LNCAP (cell line): ENCODE measurements at regions not wholly inside any gene's neighbourhood (a gene's known extent, or its start where the extent isn't known, plus 50 kb on each side); places are given as distances from the start of the nearest gene placed in this dataset.

ENCODE experiments used
- CTCF ChIP-seq: fragments of 450-650 bp; IDR thresholded peaks from 2 replicates; pipeline ENCODE4 v1.5.1; 2017; ENCODE audit warnings: mild to moderate bottlenecking

- no peak for TF ChIP-seq CTCF
Measured at GRCh38 chr12:74897425-74898211, 312.0 kb downstream of the KCNC2 start.

- TF ChIP-seq CTCF: no peak
Measured at GRCh38 chr12:74899031-74899829, 310.4 kb downstream of the KCNC2 start.

GRCh38 chr12:74900232-74900631 is 309.4 kb downstream of the KCNC2 start:
- no peak for TF ChIP-seq CTCF

- TF ChIP-seq CTCF: no peak; the same call in 1 of the 2 replicates
Measured at GRCh38 chr12:74903522-74903921, 306.1 kb downstream of the KCNC2 start.

- TF ChIP-seq CTCF: no peak
Measured at GRCh38 chr12:74906224-74906623, 303.4 kb downstream of the KCNC2 start.

- TF ChIP-seq CTCF: no peak
Measured at GRCh38 chr12:74910831-74911230, 298.8 kb downstream of the KCNC2 start.

- TF ChIP-seq CTCF: no peak
Measured at GRCh38 chr12:74914378-74914777, 295.3 kb downstream of the KCNC2 start.
